CD4-positive, alpha-beta T cell treated with Interleukin-12 subunit alpha and Interleukin-12 subunit beta, for 1 hour (primary cell): ENCODE measurements at regions not wholly inside any gene's neighbourhood (a gene's known extent, or its start where the extent isn't known, plus 50 kb on each side); places are given as distances from the start of the nearest gene placed in this dataset.

ENCODE experiments used
- DNase-seq: peaks from one replicate; pipeline ENCODE4 v3.0.0-alpha.2; 2020

DNA sequence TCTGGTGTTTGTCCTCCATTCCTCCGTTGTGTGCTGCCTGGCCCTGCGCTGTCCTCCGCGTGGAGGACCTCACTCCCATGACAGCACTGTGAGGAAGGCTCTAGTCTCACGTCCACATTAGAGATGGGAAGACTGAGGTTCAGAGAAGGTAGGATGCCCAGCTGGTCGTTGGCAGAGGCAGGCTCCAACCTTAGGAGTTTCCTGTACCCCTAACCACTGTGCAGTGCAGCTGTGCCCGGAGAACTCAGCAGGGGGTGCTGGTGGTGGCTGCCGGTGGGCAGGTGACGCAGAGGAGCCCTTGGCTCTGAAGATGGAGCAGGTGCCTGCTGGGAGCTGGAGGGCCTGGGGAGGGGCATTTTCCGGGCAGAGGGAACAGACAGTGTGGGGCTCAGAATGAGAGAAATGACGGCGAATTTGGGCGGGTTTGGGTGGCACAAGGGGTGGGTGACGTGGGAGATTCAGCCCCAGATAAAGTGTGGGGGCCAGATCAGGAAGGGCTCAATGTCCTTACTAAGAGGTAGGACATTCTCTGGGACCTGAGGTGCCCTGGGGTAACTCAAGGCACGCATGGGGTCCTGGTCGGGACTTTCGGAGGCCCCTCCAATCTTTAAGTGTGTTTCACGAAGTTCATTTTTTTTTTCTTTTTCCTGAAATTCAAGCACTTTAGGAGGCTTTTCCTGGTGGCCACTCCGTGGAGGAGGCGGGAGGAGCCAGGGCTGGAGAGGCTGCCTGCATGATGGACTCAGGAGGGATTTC lies 535.0 kb downstream of the TBC1D22A start:
- DNase-seq: no peak

DNA sequence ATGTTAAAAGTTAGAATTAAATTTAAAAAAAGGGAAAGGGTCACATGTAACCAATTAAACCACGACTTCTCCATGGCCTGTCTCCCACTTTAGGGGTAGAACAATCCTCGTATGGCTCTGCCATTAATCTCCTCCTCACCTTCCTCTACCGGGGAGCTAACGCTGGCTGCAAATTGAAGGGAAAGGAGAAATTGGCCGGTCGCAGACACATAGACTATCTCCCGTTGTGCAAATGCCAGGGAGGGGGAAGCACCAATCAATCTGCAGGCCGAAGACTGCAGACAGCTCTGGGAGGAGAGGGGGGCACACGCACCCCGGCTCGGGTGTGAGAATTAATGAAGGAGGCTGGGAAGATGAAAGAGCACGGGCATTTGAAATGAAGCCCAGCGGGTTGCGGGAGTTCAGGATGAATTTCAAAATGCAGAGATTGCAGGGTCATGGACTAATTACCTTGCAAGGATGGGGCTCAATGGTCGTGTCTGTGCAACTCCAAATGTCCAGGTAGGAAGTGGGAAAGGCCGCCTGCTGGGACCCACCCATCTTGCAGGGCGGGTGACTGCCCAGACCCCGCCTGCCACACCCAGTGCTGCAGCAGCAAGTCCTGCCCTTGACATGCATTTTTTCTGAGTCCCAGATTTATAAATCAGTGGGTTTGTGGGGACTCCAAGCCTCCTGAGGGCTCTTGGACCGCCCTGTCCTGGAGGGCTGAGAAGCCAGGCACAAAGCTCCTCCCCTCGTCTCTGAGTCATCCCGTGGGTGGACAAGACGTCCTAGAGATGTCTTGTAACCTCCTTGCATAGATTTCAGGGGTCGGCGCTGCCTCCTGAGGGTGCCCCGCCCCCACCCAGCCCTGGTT lies 534.2 kb downstream of the TBC1D22A start:
- DNase-seq: no peak

GRCh38 chr22:47295982-47296381 lies 533.5 kb downstream of the TBC1D22A start:
- DNase-seq: no peak

GRCh38 chr22:47295226-47295901 lies 532.9 kb downstream of the TBC1D22A start:
- no peak for DNase-seq

GRCh38 chr22:47294576-47294975 lies 532.1 kb downstream of the TBC1D22A start:
- no peak for DNase-seq

DNA sequence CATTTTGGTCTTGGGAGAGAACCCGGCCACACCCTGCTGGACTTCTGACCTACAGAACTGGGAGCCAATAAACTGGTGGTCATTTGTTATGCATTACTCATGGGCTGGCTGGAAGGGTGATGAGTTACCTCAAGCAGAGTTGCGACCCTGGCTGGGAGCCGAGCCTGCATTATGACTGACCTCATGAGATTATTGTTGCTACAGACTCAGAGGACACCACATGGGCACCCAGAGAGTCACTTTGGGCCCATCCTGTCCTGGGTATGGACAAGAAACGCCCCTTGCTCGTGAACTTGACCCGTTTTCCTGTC lies 531.7 kb downstream of the TBC1D22A start:
- DNase-seq: no peak

GRCh38 chr22:47293368-47294221 lies 531.1 kb downstream of the TBC1D22A start:
- no peak for DNase-seq

GRCh38 chr22:47292546-47293320 lies 530.3 kb downstream of the TBC1D22A start:
- DNase-seq: no peak

DNA sequence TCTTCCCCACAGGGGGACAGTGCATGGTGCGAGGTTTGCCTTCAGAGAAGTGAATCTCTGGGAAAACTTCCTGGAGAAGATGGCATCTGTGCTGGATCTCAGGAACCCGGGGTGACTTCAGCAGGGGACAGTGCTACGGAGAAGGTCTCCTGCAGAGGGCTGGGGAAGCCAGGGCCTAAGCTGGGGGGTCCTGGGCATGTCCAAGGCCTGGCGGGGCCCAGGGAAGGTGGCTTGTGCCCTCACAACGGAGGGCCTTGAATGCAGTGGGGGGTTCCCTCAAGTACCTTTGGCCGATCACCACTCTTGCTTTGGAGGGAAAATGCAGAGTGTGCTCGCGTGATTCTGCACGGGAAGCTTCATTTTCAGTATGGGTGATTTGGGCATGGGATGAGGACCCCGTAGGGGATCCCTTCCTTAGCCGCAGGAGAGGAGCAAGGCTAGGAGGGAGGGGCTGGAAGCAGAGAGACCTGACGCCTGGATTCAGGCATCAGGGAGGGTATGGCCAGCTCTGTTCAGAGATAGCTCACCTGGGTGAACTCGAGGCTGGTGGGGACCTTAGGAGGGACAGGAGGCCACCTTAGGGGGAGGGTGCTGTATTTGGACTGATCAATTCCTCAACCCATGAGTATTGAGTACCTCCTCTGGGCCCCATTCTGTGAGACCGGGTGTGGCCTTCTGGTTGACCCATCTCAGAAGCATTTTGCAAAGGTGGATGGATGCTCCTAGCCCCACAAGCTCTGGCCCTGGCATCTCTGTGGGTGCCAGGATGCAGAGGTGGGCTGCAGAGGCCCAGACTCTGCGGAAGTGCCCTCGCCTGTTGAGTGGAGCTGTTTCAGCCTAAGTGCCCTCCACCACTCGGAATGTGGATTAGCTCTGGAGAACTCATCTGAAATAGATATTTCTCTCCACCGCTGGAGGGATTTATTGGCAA lies 529.4 kb downstream of the TBC1D22A start:
- DNase-seq: no peak

DNA sequence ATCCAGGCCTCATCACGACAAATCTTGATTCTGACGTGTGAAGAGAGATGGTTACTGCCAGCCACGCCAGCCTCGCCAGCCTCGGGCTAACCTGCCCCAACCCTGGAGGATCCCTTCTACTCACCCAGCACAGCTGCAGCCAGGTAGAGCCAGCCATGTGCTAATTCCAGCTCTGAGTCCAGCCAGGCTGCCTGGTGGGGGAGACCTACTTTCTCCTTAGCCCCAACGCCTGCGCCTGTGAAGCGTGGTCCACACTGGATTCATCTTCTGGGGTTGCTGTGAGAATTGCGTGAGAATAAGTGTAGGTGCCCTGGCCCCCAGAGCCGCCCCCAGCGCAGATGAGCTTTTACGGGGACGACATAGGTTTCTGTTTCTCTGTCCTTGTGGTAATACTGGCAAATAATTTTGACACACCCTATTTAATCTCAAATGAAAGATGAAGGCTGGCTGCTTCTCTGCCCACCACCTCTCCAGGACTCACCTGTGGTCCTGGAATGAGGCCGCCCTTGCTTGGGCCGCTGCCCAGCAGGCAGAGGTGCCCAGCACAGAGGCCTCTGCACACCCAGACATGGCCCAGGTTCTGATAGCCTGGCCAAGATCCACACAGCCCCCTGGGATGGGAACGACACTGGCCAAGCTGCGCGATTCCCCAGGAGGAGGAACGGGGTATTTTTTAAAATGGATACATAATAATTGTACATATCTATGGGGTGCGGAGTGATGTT lies 528.4 kb downstream of the TBC1D22A start:
- no peak for DNase-seq

- no peak for DNase-seq
These were observed 527.0 kb downstream of the TBC1D22A start for GRCh38 chr22:47289336-47289985.

- DNase-seq: no peak
These were observed 526.2 kb downstream of the TBC1D22A start for GRCh38 chr22:47288680-47289079.

DNA sequence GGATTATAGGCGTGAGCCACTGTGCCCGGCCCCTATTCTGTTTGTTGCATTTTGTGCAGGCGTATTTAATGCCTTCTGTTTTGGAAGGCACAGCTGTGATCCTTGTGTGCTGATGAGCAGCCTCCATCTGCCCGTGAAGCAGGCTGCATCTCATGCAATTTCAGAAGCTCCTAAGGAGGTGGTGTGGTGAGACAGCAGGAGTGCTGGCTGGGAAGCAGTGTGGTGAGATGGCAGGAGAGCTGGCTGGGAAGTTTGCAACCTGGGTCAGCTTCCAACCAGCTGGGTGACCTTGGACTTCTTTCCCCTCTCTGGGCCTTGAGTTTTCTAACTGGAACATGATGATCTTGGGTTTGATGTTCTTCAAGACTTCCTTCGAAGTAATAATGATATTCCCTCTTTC lies 525.1 kb downstream of the TBC1D22A start:
- DNase-seq: no peak

DNA sequence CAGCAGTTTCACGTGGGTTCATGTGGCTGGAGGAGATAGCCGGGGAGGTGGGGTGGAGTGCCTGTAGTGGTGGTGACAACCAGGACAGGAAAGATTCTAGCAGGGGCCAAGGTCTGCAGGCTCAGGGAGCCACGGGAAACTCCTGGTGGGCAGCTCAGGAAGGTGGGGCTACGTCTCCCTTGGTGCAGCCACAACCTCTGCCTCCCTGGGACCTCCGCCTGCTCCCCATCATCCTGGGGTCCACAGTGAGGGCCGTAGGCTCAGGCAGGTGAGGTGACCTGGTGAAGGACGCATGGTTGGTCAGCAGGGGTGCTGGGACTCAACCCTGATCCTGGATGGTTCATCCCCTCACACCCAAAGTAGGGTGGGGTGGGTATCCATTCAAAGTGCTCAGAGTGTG lies 524.1 kb downstream of the TBC1D22A start:
- DNase-seq: no peak

DNA sequence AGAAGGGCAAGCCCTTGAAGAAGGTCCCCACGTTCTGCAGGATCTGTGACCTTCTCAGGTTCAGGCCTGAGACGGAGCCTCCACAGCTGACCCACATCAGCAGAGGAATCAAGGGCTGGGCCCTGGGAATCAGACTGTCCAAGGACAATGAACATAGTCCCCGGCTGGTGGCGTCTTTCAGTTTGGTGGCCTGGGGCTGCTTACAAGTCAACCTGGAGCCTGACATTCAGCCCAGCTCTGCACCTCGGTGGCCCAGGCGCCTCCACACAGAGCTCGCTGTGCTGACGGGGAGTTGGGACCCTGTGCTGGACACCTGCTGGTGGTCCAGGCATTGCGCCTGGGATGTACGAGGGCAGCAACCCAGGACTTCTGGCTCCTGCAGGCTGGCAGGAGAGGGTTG lies 523.5 kb downstream of the TBC1D22A start:
- no peak for DNase-seq

- DNase-seq: no peak
These were observed 522.4 kb downstream of the TBC1D22A start for GRCh38 chr22:47284822-47285221.

GRCh38 chr22:47284360-47284759 lies 521.9 kb downstream of the TBC1D22A start:
- DNase-seq: no peak

DNA sequence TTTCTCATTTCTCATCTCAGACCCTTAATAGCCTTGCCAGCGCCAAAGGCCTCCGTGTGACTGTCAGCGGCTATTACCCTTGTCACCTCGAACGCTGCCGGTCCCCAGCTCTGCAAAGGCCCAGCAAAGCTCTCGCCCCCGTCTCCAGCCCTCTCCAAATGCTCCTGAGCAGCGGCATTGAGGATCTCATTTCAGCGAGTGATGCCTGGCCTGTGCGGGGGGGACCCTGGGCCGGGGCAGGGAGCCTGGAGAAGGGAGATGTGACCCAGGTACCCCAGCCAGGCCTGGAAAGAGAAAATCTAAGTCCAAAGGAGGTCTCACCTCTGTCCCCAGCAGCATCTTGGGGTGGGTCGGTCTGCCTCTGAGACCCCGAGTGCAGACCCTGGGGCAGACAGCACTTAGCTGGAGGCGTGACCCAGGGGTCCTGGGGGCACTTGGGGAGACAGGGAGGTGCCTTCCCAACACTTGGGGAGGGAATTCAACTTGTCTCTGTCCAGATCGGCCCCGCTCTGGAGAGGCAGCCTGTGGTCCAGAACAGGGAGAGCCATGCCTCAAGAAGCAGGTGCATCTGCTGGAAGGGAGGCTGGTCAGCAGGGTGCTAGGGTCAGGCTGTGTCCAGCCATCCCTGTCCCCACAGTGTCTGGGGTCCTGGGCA lies 521.3 kb downstream of the TBC1D22A start:
- DNase-seq: no peak

DNA sequence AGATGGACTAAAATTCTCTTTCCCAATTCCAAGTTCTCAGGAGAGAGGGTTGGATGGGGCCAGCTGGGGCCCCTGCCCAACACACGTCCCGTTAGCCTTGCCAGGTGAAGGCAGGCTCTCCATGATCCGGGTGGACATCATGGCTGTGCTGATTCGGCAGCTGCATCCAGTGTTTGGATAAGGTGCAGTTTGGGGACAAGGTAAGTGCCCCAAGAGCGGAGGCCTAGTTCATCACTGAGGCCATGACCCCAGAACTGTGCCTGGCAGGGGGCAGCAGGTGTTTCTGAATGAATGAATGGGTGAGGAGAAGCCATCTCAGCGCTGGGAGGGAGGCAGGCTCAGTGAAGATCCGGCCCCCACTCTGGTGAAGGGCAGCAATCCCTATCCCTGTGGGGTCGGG lies 520.4 kb downstream of the TBC1D22A start:
- DNase-seq: no peak
